Heart right ventricle (tissue), 16 donors: ENCODE measurements at regions not wholly inside any gene's neighbourhood (a gene's known extent, or its start where the extent isn't known, plus 50 kb on each side); places are given as distances from the start of the nearest gene placed in this dataset.
"Not testable (repeated sequence)": the region's sequence is repeated elsewhere in the genome, so short reads cannot be mapped to it uniquely, and the experiment has no call there.

ENCODE experiments used
- ATAC-seq, 8 donors: fragments of 200-7000 bp; cut with Tn5 transposase; one replicate each; pipeline ENCODE4 v1.9.1; 2020; ENCODE audit warnings: mild to moderate bottlenecking in 8 of 8, moderate library complexity in 8 of 8, moderate number of reproducible peaks in 1 of 8
- DNase-seq, 2 donors: peaks; one replicate each; pipeline ENCODE4 v3.0.0-alpha.2; 2020
- H3K27ac ChIP-seq, 10 donors: fragments of 200-600 bp; sonication (generic) in 2 of 10; one replicate each; pipeline versions ENCODE4 v1.5.0 to v1.8.0; 2020 to 2022; ENCODE audit warnings: mild to moderate bottlenecking in 3 of 10
- H3K27me3 ChIP-seq, 7 donors: fragments of 200-600 bp; one replicate each; pipeline ENCODE4 v1.8.0; 2021 to 2022; ENCODE audit warnings: mild to moderate bottlenecking in 2 of 7
- H3K36me3 ChIP-seq, 9 donors: fragments of 200-600 bp; sonication (generic) in 1 of 9; one replicate each; pipeline versions ENCODE4 v1.5.0 to v1.8.0; 2020 to 2022; ENCODE audit warnings: mild to moderate bottlenecking in 2 of 9
- H3K4me1 ChIP-seq, 9 donors: fragments of 200-600 bp; sonication (generic) in 1 of 9; one replicate each; pipeline versions ENCODE4 v1.5.0 to v1.8.0; 2020 to 2022; ENCODE audit warnings: mild to moderate bottlenecking in 4 of 9
- H3K4me3 ChIP-seq, 10 donors: fragments of 200-600 bp; sonication (generic) in 2 of 10; one replicate each; pipeline versions ENCODE4 v1.5.0 to v1.8.0; 2020 to 2022; ENCODE audit warnings: mild to moderate bottlenecking in 7 of 10, moderate library complexity in 2 of 10
- H3K9me3 ChIP-seq, 11 donors: fragments of 200-600 bp in 10 of 11; sonication (generic) in 2 of 11; one replicate each; pipeline versions ENCODE4 v1.5.0 to v1.8.0; 2013 to 2022; ENCODE audit warnings: mild to moderate bottlenecking in 2 of 11, control low read depth in 1 of 11, moderate library complexity in 1 of 11
- WGBS, 2 donors: extraction: QIAGEN DNeasy Blood & Tissue Kit; methylation state at CpG; one replicate each; pipeline ENCODE4 v1.1.7; 2013; ENCODE audit warnings: inconsistent platforms in 1 of 2; 5-methylcytosine and 5-hydroxymethylcytosine counted together
- intact Hi-C, 10 donors: fragments of 100-400 bp; cut with DNase I; formaldehyde crosslinking; loops; one replicate each; pipeline versions ENCODE4 v1.11.1 to v1.14.2; 2022
- TF ChIP-seq, protein P1 (sequence below), 9 donors: fragments of 200-600 bp; sonication (generic) in 2 of 9; IDR thresholded peaks; one replicate each; pipeline versions ENCODE4 v1.5.0 to v1.8.0; 2021 to 2022; ENCODE audit warnings: antibody characterized with exemption in 9 of 9, mild to moderate bottlenecking in 5 of 9, moderate library complexity in 1 of 9
- donor health status: Arrhythmogenic right ventricular cardiomyopathy.
- donor health status: ischemic (EF 13 %, LVEDD 7.1; RV severe dilation, severe dysfunction).
- donor health status: healthy with polysubstance abuse.
- donor health status: DM: no; HTN: yes; CAD: no.
- donor health status: DM: no; HTN: no; CAD: no.
- donor health status: ischemic (EF 25% LVEDD 6.9; RV normal size, moderate dysfunction).
- donor health status: ischemic (EF 25% LVEDD 5.7; RV mildly dilated, moderate dysfunction).
- donor health status: healthy.
- donor health status: DM: yes; HTN: yes; CAD: no.
- donor health status: Ischemic cardiomyopathy.
- donor health status: ischemic (EF 35%, LVEDD 5.7; RV mildly dilated, moderate dysfunction).
- donor health status: nonischemic (EF 11% LVEDD 7.7; RV severe dilation, severe dysfunction).
- donor health status: DM: yes; HTN: yes; CAD: no.
- donor health status: PGD.
- donor health status: ischemic (EF 29% LVEDD 5.4; RV normal size, mild dysfunction).
- donor health status: nonischemic (EF 23%, LVEDD 6.1; RV moderate dilation, normal function).

DNA sequence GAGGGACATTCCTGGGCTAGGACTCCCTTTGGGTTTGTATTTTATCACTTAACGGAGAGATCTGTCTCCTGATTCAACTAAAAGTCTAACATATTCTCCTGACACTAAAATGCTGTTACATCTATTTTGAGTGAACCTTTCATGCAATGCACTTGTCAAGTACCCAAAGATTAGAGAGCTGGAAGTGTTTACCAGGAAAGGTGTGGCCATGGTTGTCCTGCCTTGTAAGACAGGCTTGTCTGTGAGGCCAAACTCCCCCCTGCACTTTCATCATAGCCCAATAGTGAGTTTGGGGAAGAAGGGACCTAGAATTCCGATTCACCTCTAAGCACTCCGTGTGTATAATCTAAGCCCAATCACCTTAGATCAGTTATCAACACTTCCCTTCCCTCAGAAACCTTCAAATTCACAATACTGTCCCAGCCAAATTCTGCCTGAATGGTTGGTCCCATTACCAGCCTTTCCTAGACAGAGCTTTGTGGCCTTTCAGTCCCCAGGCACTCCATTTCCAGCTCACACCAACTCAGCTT lies 162.6 kb upstream of the NAMPT start:
- intact Hi-C loops: no loop called here

DNA sequence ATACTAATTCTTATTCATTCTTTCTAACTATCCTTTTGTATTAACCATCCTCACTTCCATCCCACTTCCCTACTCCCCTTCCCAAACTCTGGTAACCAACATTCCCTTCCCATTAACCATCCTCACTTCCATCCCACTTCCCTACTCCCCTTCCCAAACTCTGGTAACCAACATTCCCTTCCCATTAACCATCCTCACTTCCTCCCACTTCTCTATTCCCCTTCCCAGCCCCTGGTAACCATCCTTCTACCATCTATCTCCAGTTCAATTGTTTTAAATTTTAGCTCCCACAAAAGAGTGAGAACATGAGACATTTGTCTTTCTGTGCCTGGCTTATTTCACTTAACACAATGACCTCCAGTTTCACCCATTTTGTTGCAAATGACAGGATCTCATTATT lies 160.6 kb upstream of the NAMPT start:
- not testable (repeated sequence) for H3K4me1 ChIP-seq, H3K27ac ChIP-seq

More for the DNA sequence above, 162.6 kb upstream of the NAMPT start:
- 86 to 89% methylated on average over 3 of the region's 3 CpGs for WGBS, 2 donors
- H3K27ac ChIP-seq: no peak overlapping the region
- H3K9me3 ChIP-seq: peaks cover 0 to 9% (median 5%) of the 10 kb centered on the region in 11 donors
- no peak overlapping the region for H3K4me3 ChIP-seq
- TF ChIP-seq, protein P1, sequence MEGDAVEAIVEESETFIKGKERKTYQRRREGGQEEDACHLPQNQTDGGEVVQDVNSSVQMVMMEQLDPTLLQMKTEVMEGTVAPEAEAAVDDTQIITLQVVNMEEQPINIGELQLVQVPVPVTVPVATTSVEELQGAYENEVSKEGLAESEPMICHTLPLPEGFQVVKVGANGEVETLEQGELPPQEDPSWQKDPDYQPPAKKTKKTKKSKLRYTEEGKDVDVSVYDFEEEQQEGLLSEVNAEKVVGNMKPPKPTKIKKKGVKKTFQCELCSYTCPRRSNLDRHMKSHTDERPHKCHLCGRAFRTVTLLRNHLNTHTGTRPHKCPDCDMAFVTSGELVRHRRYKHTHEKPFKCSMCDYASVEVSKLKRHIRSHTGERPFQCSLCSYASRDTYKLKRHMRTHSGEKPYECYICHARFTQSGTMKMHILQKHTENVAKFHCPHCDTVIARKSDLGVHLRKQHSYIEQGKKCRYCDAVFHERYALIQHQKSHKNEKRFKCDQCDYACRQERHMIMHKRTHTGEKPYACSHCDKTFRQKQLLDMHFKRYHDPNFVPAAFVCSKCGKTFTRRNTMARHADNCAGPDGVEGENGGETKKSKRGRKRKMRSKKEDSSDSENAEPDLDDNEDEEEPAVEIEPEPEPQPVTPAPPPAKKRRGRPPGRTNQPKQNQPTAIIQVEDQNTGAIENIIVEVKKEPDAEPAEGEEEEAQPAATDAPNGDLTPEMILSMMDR (IDR thresholded peaks at IDR 0.05): no peak
- ATAC-seq (peak in 1 of 8 donors; percentile 48), DNase-seq (no peak)
- no peaks in the 10 kb centered on the region for H3K27me3 ChIP-seq
- no peaks in the 10 kb centered on the region for H3K36me3 ChIP-seq
- H3K4me1 ChIP-seq: no peaks in the 10 kb centered on the region

DNA sequence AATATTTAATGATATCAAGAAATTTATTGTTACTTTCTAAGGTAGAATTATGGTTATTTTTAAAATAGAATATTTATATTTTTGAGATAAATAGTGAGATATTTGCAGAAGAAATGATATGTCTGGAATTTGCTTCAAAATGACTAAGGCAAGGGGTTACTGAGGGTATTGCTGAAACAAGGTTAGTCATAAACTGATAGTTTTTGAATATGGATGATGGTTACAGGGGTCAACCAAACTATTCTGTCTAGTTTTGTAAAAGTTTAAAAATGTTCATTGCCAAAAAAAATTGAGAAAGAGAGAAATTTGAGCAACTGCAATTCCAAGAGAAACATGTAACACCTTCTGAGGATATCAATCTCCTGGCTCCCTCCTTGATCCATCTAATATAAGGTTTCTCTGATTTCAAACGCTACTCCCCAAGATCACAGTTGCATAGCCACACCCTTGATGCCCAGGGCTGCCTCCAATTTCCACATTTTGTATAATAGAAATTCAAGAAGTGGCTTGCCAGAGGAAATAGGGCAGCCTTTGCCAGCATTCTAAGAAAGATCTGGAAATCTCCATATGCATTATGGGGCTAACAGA lies 159.4 kb upstream of the NAMPT start:
- WGBS, 2 donors: 64 to 67% methylated on average over 1 of the region's 1 CpG
- Histone ChIP-seq H3K36me3 (no peaks in the 10 kb centered on the region), H3K27me3 (no peaks in the 10 kb centered on the region), H3K4me1 (no peaks in the 10 kb centered on the region), H3K9me3 (no peaks in the 10 kb centered on the region), H3K27ac (no peak overlapping the region), H3K4me3 (no peak overlapping the region)
- ATAC-seq (no peak), DNase-seq (no peak)
- TF ChIP-seq, protein P1 (IDR thresholded peaks at IDR 0.05): no peak
- intact Hi-C loops: no loop called here

More for the DNA sequence above, 160.6 kb upstream of the NAMPT start:
- H3K9me3 ChIP-seq, DNase-seq, ATAC-seq, H3K4me3 ChIP-seq, H3K27me3 ChIP-seq, intact Hi-C loops, H3K36me3 ChIP-seq: not testable (repeated sequence)

DNA sequence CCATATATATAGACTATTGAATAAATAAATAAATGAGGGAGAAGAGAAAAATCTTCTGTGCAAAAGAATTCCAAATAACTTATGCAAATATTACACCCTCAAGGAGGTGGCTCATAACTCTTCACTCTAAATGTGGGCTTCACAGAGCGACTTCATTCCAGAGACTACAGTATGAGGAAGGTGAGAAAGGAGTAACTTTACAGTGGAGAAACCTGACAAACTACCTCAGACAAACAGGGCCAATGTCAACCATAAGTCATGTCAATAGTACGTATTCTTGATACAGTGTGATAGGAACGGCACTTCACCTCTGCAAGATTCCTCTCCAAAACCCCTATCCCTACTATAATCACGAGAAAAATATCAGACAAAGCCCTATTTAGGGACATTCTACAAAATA lies 158.4 kb upstream of the NAMPT start:
- WGBS, 2 donors: 80 to 87% methylated on average over 4 of the region's 4 CpGs
- no peaks in the 10 kb centered on the region for H3K27me3 ChIP-seq
- no peaks in the 10 kb centered on the region for H3K36me3 ChIP-seq
- DNase-seq (no peak), ATAC-seq (no peak)
- H3K27ac ChIP-seq: no peak overlapping the region
- TF ChIP-seq, protein P1 (IDR thresholded peaks at IDR 0.05): no peak
- no peak overlapping the region for H3K4me3 ChIP-seq
- H3K9me3 ChIP-seq: no peaks in the 10 kb centered on the region
- intact Hi-C loops: no loop called here
- no peaks in the 10 kb centered on the region for H3K4me1 ChIP-seq

DNA sequence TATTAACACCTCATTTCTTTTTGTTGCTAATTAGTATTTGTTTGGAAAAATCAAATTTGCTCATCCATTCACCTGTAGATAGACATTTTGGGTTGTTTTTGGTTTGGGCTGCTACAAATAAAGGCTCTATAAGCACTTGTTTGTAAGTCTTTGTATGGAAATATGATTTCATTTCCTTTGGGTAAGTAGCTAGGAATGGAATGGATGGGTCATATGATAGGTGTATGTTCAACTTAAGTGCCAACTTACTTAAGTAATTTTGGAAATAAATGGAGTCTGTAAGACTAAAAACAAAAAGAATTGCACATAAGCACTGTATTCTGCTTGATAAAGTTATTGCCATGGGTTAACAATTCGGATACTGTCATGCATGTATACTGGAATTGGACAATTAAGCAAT lies 157.7 kb upstream of the NAMPT start:
- DNase-seq (no peak), ATAC-seq (no peak)
- H3K36me3 ChIP-seq: no peaks in the 10 kb centered on the region
- peaks cover 0 to 6% (median 0%) of the 10 kb centered on the region in 11 donors for H3K9me3 ChIP-seq
- intact Hi-C loops: no loop called here
- TF ChIP-seq, protein P1 (IDR thresholded peaks at IDR 0.05): no peak
- H3K4me1 ChIP-seq: no peaks in the 10 kb centered on the region
- WGBS, 2 donors: 83 to 88% methylated on average over 1 of the region's 1 CpG
- no peak overlapping the region for H3K27ac ChIP-seq
- no peaks in the 10 kb centered on the region for H3K27me3 ChIP-seq
- no peak overlapping the region for H3K4me3 ChIP-seq

DNA sequence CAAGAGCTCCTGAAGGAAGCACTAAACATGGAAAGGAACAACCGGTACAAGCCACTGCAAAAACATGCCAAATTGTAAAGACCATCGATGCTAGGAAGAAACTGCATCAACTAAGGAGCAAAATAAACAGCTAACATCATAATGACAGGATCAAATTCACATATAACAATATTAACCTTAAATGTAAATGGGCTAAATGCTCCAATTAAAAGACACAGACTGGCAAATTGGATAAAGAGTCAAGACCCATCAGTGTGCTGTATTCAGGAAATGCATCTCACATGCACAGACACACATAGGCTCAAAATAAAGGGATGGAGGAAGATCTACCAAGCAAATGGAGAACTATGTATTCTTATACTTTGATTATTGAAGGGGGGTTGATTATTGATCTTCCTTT lies 156.6 kb upstream of the NAMPT start:
- intact Hi-C loops: not testable (repeated sequence)

DNA sequence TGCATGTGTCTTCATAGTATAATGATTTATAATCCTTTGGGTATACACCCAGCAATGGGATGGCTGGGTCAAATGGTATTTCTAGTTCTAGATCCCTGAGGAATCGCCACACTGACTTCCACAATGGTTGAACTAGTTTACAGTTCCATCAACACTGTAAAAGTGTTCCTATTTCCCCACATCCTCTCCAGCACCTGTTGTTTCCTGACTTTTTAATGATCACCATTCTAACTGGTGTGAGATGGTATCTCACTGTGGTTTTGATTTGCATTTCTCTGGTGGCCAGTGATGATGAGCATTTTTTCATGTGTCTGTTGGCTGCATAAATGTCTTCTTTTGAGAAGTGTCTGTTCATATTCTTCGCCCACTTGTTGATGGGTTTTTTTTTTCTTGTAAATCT lies 152.2 kb upstream of the NAMPT start:
- 73 to 84% methylated on average over 2 of the region's 2 CpGs for WGBS, 2 donors
- H3K4me1 ChIP-seq, ATAC-seq, H3K27me3 ChIP-seq, H3K36me3 ChIP-seq, DNase-seq, intact Hi-C loops, H3K4me3 ChIP-seq, H3K27ac ChIP-seq: not testable (repeated sequence)
- peaks cover 0 to 13% (median 0%) of the 10 kb centered on the region in 11 donors for H3K9me3 ChIP-seq

More for the DNA sequence above, 156.6 kb upstream of the NAMPT start:
- 80 to 90% methylated on average over 2 of the region's 2 CpGs for WGBS, 2 donors
- not testable (repeated sequence) for H3K4me3 ChIP-seq, ATAC-seq, H3K4me1 ChIP-seq, DNase-seq, H3K27ac ChIP-seq, H3K27me3 ChIP-seq, H3K36me3 ChIP-seq
- peaks cover 0 to 13% (median 0%) of the 10 kb centered on the region in 11 donors for H3K9me3 ChIP-seq
